Adrenal gland (tissue), 9 donors: ENCODE measurements at regions not wholly inside any gene's neighbourhood (a gene's known extent, or its start where the extent isn't known, plus 50 kb on each side); places are given as distances from the start of the nearest gene placed in this dataset.

Experiments
- DNase-seq, 7 donors: peaks; one replicate each; pipeline ENCODE4 v3.0.0-alpha.2; 2019 to 2020
- H3K27ac ChIP-seq, 5 donors: fragments of 200-600 bp; sonication (generic) in 4 of 5; 1 replicate in 3 of 5; 2 replicates in 2 of 5; pipeline versions ENCODE4 v1.5.1 to v1.8.0; 2016 to 2020; ENCODE audit warnings: mild to moderate bottlenecking in 1 of 5
- H3K27me3 ChIP-seq: fragments of 200-600 bp; 2 replicates; pipeline ENCODE4 v1.8.0; 2021
- H3K36me3 ChIP-seq, 2 donors: fragments of 200-600 bp; replicated peaks in 1 of 2; 1 replicate in 1 of 2; 2 replicates in 1 of 2; pipeline versions ENCODE4 v1.5.1 to v1.8.0; 2018 to 2022
- H3K4me1 ChIP-seq, 2 donors: fragments of 200-600 bp; replicated peaks in 1 of 2; 1 replicate in 1 of 2; 2 replicates in 1 of 2; pipeline versions ENCODE4 v1.5.1 to v1.8.0; 2018 to 2021
- H3K4me3 ChIP-seq, 4 donors: fragments of 200-600 bp; sonication (generic) in 3 of 4; one replicate each; pipeline ENCODE4 v1.5.1; 2016 to 2018
- H3K9me3 ChIP-seq, 3 donors: fragments of 200-600 bp; sonication (generic) in 1 of 3; replicated peaks in 1 of 3; 1 replicate in 2 of 3; 2 replicates in 1 of 3; pipeline versions ENCODE4 v1.5.1 to v1.8.0; 2016 to 2021
- CTCF ChIP-seq, 6 experiments: fragments of 450-650 bp in 4 of 6; fragments of 200-600 bp in 2 of 6; sonication (generic) in 1 of 6; IDR thresholded peaks; 1 replicate in 5 of 6; 2 replicates in 1 of 6; pipeline versions ENCODE4 v1.5.1 to v1.8.0; 2016 to 2021; ENCODE audit warnings: antibody characterized with exemption in 6 of 6, mild to moderate bottlenecking in 2 of 6, moderate library complexity in 1 of 6
- POLR2A ChIP-seq, 2 donors: fragments of 450-650 bp; IDR thresholded peaks; one replicate each; pipeline ENCODE4 v1.6.1; 2017; ENCODE audit warnings: antibody characterized with exemption in 2 of 2, mild to moderate bottlenecking in 2 of 2, moderate library complexity in 1 of 2
- WGBS, 4 donors: extraction: QIAGEN DNeasy Blood & Tissue Kit in 2 of 4; methylation state at CpG; one replicate each; pipeline versions ENCODE4 v1.1.5 to v1.1.7; 2013 to 2017; 5-methylcytosine and 5-hydroxymethylcytosine counted together
- intact Hi-C, 2 donors: fragments of 100-400 bp; cut with DNase I; formaldehyde crosslinking; loops; one replicate each; pipeline versions ENCODE4 v1.14.1 to v1.15.0; 2022 to 2023
- donor health status: healthy with polysubstance abuse.
- donor health status: Bipolar disorder and iron deficiency.
- donor health status: DM: yes; HTN: yes; CAD: no.
- donor health status: DM: no; HTN: no; CAD: no.
- donor health status: DM: no; HTN: no; CAD: no.

DNA sequence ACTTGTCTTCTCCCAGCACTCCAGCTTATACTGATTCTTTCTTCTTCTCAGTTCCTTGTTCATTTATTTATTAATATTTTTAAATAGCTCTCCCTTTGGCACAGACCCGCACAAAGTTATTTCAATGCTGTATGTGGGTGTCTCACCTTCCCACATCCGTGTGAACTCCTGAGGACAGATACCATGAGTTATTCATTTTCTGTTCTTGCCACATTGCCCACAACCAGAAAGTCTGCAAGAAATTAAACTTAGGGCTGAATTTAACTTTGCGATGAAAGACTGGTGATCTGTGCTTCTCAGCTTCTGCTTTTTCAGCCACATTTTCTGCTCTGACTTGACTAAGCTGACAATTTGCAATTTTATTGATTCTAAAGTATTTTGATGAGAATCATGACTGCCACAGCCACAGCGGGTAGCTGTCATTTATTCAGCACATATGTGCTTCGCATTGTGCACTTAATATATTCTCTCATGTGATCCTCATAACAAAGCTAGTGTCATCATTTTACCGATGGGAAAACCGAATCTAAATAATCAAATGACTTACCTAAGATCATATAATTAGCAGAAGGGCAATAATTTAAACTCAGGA lies 569.8 kb downstream of the EDEM1 start:
- 68 to 80% (median 76%) methylated on average over 7 of the region's 7 CpGs for WGBS, 4 donors
- H3K9me3 ChIP-seq, result no peaks in the 10 kb centered on the region
- H3K27ac ChIP-seq, result no peak overlapping the region
- no peaks in the 10 kb centered on the region for H3K36me3 ChIP-seq
- no peaks in the 10 kb centered on the region for H3K4me1 ChIP-seq
- intact Hi-C loops, result no loop called here
- H3K27me3 ChIP-seq, result no peaks in the 10 kb centered on the region
- DNase-seq, result no peak
- H3K4me3 ChIP-seq, result no peak overlapping the region
- no peak for TF ChIP-seq POLR2A (IDR thresholded peaks at IDR 0.05)
- TF ChIP-seq CTCF (IDR thresholded peaks at IDR 0.05), result no peak

DNA sequence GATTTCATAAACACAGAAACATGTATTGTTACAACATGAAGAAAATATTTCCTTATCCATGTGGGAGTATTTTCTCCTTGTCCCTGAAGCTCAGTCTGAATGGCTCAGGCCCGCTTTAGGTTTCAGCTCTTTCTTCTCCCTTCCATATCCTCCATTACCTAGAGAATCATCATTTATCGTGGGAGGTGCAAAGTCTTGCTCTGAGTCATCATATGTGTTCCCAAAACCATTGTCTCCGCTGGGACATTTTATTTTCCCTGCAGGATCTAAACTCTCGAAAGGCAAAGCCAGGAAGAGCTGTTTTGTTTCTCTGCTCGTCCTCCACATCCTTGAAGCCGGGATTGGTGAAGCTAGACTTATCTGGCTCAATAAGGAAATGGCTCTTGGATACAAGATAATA lies 571.2 kb downstream of the EDEM1 start:
- intact Hi-C loops, result no loop called here
- 65 to 77% (median 71%) methylated on average over 6 of the region's 6 CpGs for WGBS, 4 donors
- no peak overlapping the region for H3K27ac ChIP-seq
- TF ChIP-seq CTCF (IDR thresholded peaks at IDR 0.05), result no peak
- TF ChIP-seq POLR2A (IDR thresholded peaks at IDR 0.05), result no peak
- H3K9me3 ChIP-seq, result no peaks in the 10 kb centered on the region
- H3K36me3 ChIP-seq, result no peaks in the 10 kb centered on the region
- no peaks in the 10 kb centered on the region for H3K4me1 ChIP-seq
- H3K27me3 ChIP-seq, result no peaks in the 10 kb centered on the region
- H3K4me3 ChIP-seq, result no peak overlapping the region
- no peak for DNase-seq

GRCh38 chr3:5762506-5762905 lies 575.0 kb downstream of the EDEM1 start:
- WGBS, 4 donors, result 75 to 82% (median 79%) methylated on average over 3 of the region's 3 CpGs
- no peaks in the 10 kb centered on the region for H3K27me3 ChIP-seq
- no peaks in the 10 kb centered on the region for H3K9me3 ChIP-seq
- DNase-seq, result no peak
- H3K36me3 ChIP-seq, result no peaks in the 10 kb centered on the region
- H3K4me1 ChIP-seq, result no peaks in the 10 kb centered on the region
- H3K27ac ChIP-seq, result no peak overlapping the region
- H3K4me3 ChIP-seq, result no peak overlapping the region
- TF ChIP-seq POLR2A (IDR thresholded peaks at IDR 0.05) (no peak), CTCF (IDR thresholded peaks at IDR 0.05) (no peak)
- intact Hi-C loops, result no loop called here

- no peaks in the 10 kb centered on the region for H3K27me3 ChIP-seq
- H3K27ac ChIP-seq, result no peak overlapping the region
- H3K4me3 ChIP-seq, result no peak overlapping the region
- intact Hi-C loops, result no loop called here
- H3K4me1 ChIP-seq, result no peaks in the 10 kb centered on the region
- H3K36me3 ChIP-seq, result no peaks in the 10 kb centered on the region
- H3K9me3 ChIP-seq, result no peaks in the 10 kb centered on the region
- DNase-seq, result no peak
- 27 to 47% (median 42%) methylated on average over 1 of the region's 1 CpG for WGBS, 4 donors
- no peak for TF ChIP-seq CTCF (IDR thresholded peaks at IDR 0.05)
- TF ChIP-seq POLR2A (IDR thresholded peaks at IDR 0.05), result no peak
These were observed 579.3 kb downstream of the EDEM1 start for GRCh38 chr3:5766848-5767247.
